Activated CD4-positive, alpha-beta T cell treated with anti-CD3 and anti-CD28 coated beads, Interleukin-2, amount 50 U/mL, for 16 hours (primary cell): ENCODE measurements at regions not wholly inside any gene's neighbourhood (a gene's known extent, or its start where the extent isn't known, plus 50 kb on each side); places are given as distances from the start of the nearest gene placed in this dataset.

Source experiments
- DNase-seq: peaks from one replicate; pipeline ENCODE4 v3.0.0-alpha.2; 2020

- DNase-seq: no peak
These were observed 494.2 kb downstream of the ZNF608 start for GRCh38 chr5:124252191-124252638.

GRCh38 chr5:124245276-124245675, 501.2 kb downstream of the ZNF608 start:
- DNase-seq: no peak

- no peak for DNase-seq
These were observed 505.7 kb downstream of the ZNF608 start for GRCh38 chr5:124240732-124241131.

GRCh38 chr5:124239572-124239971, 506.9 kb downstream of the ZNF608 start:
- DNase-seq: no peak

- DNase-seq: no peak
These were observed 508.1 kb downstream of the ZNF608 start for GRCh38 chr5:124238350-124238749.

GRCh38 chr5:124237206-124237695, 509.2 kb downstream of the ZNF608 start:
- DNase-seq: no peak

- no peak for DNase-seq
These were observed 509.9 kb downstream of the ZNF608 start for GRCh38 chr5:124236361-124237205.

- no peak for DNase-seq
These were observed 510.9 kb downstream of the ZNF608 start for GRCh38 chr5:124235576-124235975.

- DNase-seq: no peak
These were observed 511.5 kb downstream of the ZNF608 start for GRCh38 chr5:124234770-124235562.

GRCh38 chr5:124234022-124234769, 512.2 kb downstream of the ZNF608 start:
- no peak for DNase-seq

- DNase-seq: no peak
These were observed 513.9 kb downstream of the ZNF608 start for GRCh38 chr5:124232515-124232914.

- no peak for DNase-seq
These were observed 514.6 kb downstream of the ZNF608 start for GRCh38 chr5:124231802-124232201.

GRCh38 chr5:124231230-124231629, 515.2 kb downstream of the ZNF608 start:
- DNase-seq: no peak

- no peak for DNase-seq
These were observed 516.0 kb downstream of the ZNF608 start for GRCh38 chr5:124230456-124230855.

GRCh38 chr5:124229352-124229751, 517.1 kb downstream of the ZNF608 start:
- DNase-seq: no peak

- DNase-seq: no peak
These were observed 518.5 kb downstream of the ZNF608 start for GRCh38 chr5:124227914-124228313.

- DNase-seq: no peak
These were observed 526.0 kb downstream of the ZNF608 start for GRCh38 chr5:124220418-124220817.

- DNase-seq: no peak
These were observed 533.5 kb downstream of the ZNF608 start for GRCh38 chr5:124212934-124213333.

- DNase-seq: no peak
These were observed 536.1 kb downstream of the ZNF608 start for GRCh38 chr5:124210111-124210910.

- no peak for DNase-seq
These were observed 539.3 kb downstream of the ZNF608 start for GRCh38 chr5:124207118-124207517.

GRCh38 chr5:124206540-124206939, 539.9 kb downstream of the ZNF608 start:
- no peak for DNase-seq

GRCh38 chr5:124203303-124203702, 543.1 kb downstream of the ZNF608 start:
- DNase-seq: no peak
